Kidney (tissue), 13 donors: ENCODE measurements at regions not wholly inside any gene's neighbourhood (a gene's known extent, or its start where the extent isn't known, plus 50 kb on each side); places are given as distances from the start of the nearest gene placed in this dataset.
A peak's percentile ranks its signal among the peaks of the same experiment; 100 is the strongest.

ENCODE experiments used
- DNase-seq, 5 donors: peaks; one replicate each; pipeline ENCODE4 v3.0.0-alpha.2; 2013 to 2020
- FAIRE-seq: peaks from 2 replicates; lab custom pipeline; 2012; peaks lifted over from hg19 to GRCh38; lab: Jason Lieb, UNC
- H3K27ac ChIP-seq, 2 donors: one replicate each; pipeline ENCODE4 v1.7.0; 2013; ENCODE audit warnings: low read depth in 2 of 2, low read length in 2 of 2, inconsistent platforms in 1 of 2
- H3K27me3 ChIP-seq: one replicate; pipeline ENCODE4 v1.7.1; 2013; ENCODE audit warnings: low read length, inconsistent platforms; ENCODE audit not compliant: control insufficient read depth, insufficient read depth
- H3K36me3 ChIP-seq, 3 donors: one replicate each; pipeline versions ENCODE4 v1.7.0 to v1.7.1; 2013; ENCODE audit warnings: low read length in 3 of 3, control low read depth in 1 of 3, inconsistent platforms in 1 of 3; ENCODE audit not compliant: insufficient read depth in 3 of 3, control insufficient read depth in 2 of 3
- H3K4me1 ChIP-seq, 3 donors: one replicate each; pipeline versions ENCODE4 v1.7.0 to v1.7.1; 2013; ENCODE audit warnings: low read length in 3 of 3, inconsistent platforms in 1 of 3, low read depth in 1 of 3; ENCODE audit not compliant: control insufficient read depth in 2 of 3, insufficient read depth in 2 of 3
- H3K4me3 ChIP-seq, 3 donors: one replicate each; pipeline versions ENCODE4 v1.7.0 to v1.8.1; 2013; ENCODE audit warnings: low read length in 3 of 3, control low read depth in 1 of 3, inconsistent platforms in 1 of 3
- H3K9ac ChIP-seq, 3 donors: one replicate each; pipeline versions ENCODE4 v1.7.0 to v1.7.1; 2013; ENCODE audit warnings: low read length in 3 of 3, control low read depth in 1 of 3, inconsistent platforms in 1 of 3
- H3K9me3 ChIP-seq, 3 donors: one replicate each; pipeline versions ENCODE4 v1.7.0 to v1.7.1; 2013; ENCODE audit warnings: low read length in 3 of 3, control low read depth in 1 of 3, inconsistent platforms in 1 of 3; ENCODE audit not compliant: control insufficient read depth in 2 of 3, insufficient read depth in 1 of 3
- intact Hi-C: fragments of 100-400 bp; cut with DNase I; formaldehyde crosslinking; loops from one replicate; pipeline ENCODE4 v1.11.1; 2022
- TF ChIP-seq, protein P1 (sequence below): IDR thresholded peaks from 3 replicates; pipeline ENCODE4 v1.5.1; 2012; ENCODE audit warnings: mild to moderate bottlenecking, moderate library complexity, borderline replicate concordance; ENCODE audit not compliant: insufficient read depth; ENCODE audit errors: extremely low read depth
- donor health status: control.
- donor health status: control.
- donor health status: control.
- donor health status: control.
- donor health status: control.
- donor health status: DM: yes; HTN: yes; CAD: no.
- donor health status: Normal renal cell carcinoma (clear cell type).

DNA sequence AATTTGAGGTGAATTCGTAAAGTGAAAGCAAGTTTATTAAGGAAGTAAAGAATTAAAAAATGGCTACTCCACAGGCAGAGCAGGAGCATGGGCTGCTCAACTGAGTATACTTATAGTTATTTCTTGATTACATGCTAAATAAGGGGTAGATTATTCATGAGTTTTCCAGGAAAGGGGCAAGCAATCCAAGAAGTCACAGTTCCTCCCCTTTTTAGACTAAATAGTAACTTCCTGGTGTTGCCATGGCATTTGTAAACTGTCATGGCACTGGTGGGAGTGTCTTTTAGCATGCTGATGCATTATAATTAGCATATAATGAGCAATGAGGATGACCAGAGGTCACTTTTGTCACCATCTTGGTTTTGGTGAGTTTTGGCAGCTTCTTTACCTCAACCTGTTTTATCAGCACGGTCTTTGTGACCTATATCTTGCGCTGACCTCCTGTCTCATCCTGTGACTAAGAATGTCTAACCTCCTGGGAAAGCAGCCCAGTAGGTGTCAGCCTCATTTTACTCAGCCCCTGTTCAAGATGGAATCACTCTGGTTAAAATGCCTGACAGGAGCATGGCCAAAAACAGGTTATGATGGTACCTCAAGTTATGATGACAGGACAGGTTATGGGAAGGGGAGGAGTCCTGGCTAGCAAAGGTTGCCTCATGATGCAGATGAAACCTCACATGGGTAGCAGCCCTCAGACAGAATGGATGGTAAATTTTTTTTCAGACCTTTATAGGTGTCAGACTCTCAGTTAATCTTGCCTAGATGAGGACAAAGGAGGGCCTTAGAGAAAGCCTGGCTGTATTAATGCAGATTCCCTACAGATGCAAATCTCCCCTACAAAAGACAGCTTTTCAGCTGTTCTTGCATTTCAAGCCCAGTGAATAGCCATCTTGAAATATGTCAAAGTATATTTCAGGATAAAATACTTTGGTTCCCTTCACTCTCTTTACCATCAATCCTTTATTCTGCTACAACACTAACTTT is 49.7 kb downstream of the SIPA1L2 start:
- Histone ChIP-seq H3K9me3 (no peaks in the 10 kb centered on the region), H3K27me3 (no peaks in the 10 kb centered on the region), H3K4me3 (no peak overlapping the region), H3K9ac (no peak overlapping the region), H3K4me1 (peaks cover 0 to 2% (median 0%) of the 10 kb centered on the region in 3 donors), H3K27ac (no peak overlapping the region), H3K36me3 (no peaks in the 10 kb centered on the region)
- intact Hi-C loops = no loop called here
- DNase-seq = no peak
- FAIRE-seq = no peak
- TF ChIP-seq, protein P1, sequence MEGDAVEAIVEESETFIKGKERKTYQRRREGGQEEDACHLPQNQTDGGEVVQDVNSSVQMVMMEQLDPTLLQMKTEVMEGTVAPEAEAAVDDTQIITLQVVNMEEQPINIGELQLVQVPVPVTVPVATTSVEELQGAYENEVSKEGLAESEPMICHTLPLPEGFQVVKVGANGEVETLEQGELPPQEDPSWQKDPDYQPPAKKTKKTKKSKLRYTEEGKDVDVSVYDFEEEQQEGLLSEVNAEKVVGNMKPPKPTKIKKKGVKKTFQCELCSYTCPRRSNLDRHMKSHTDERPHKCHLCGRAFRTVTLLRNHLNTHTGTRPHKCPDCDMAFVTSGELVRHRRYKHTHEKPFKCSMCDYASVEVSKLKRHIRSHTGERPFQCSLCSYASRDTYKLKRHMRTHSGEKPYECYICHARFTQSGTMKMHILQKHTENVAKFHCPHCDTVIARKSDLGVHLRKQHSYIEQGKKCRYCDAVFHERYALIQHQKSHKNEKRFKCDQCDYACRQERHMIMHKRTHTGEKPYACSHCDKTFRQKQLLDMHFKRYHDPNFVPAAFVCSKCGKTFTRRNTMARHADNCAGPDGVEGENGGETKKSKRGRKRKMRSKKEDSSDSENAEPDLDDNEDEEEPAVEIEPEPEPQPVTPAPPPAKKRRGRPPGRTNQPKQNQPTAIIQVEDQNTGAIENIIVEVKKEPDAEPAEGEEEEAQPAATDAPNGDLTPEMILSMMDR = no peak

- Histone ChIP-seq H3K27me3 (no peaks in the 10 kb centered on the region), H3K9me3 (no peaks in the 10 kb centered on the region), H3K4me3 (no peak overlapping the region), H3K27ac (no peak overlapping the region), H3K36me3 (no peaks in the 10 kb centered on the region), H3K4me1 (peaks cover 0 to 2% (median 0%) of the 10 kb centered on the region in 3 donors), H3K9ac (no peak overlapping the region)
- DNase-seq = no peak
- no peak for FAIRE-seq
- intact Hi-C loops = no loop called here
- TF ChIP-seq, protein P1 = no peak
Measured at GRCh38 chr1:232579466-232579865, 50.5 kb downstream of the SIPA1L2 start.

DNA sequence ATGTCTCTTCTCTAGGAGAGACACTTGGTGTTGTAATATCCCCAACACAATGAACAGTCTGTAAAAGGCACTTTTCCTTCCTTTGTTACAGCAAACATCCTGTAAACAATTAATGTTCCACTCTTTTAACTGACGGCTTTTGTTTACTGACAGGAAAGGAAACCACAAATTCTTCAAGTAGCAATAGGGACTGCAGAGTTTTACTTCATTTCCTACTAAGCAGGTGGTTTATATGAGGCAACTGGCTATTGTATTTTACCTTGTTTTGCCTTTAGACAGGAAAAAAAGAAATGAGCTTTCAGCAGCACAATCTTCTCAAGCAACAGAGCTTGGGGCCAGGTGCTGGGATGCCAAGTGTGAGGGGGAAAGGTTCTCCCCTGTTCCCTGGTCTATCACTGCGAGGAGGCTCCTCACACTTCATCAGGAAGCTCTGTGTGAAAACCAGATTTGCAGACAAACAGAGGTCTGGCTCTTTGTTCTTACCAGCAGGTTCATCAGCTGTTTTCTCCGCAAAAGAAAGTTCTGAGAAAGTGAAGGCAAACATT is 51.2 kb downstream of the SIPA1L2 start:
- H3K4me1 ChIP-seq = peaks cover 0 to 2% (median 0%) of the 10 kb centered on the region in 3 donors
- no peaks in the 10 kb centered on the region for H3K36me3 ChIP-seq
- no peaks in the 10 kb centered on the region for H3K9me3 ChIP-seq
- TF ChIP-seq, protein P1 = no peak
- peak overlapping the region; percentile 45 to 59 for H3K27ac ChIP-seq
- intact Hi-C loops = no loop called here
- DNase-seq (peak in 2 of 5 donors; percentile 20 to 60), FAIRE-seq (peak; percentile 38)
- H3K4me3 ChIP-seq = no peak overlapping the region
- no peaks in the 10 kb centered on the region for H3K27me3 ChIP-seq
- no peak overlapping the region for H3K9ac ChIP-seq
